NCI-H146 treated with DMSO at 0.1 percent for 48 hours (cell line): ENCODE measurements at regions not wholly inside any gene's neighbourhood (a gene's known extent, or its start where the extent isn't known, plus 50 kb on each side); places are given as distances from the start of the nearest gene placed in this dataset.
A peak's percentile ranks its signal among the peaks of the same experiment; 100 is the strongest.

Experiments used
- DNase-seq: peaks from one replicate; lab custom pipeline; 2025; ENCODE audit not compliant: unreplicated experiment; lab: John Stamatoyannopoulos, UW

- no peak for DNase-seq
These were observed 140.5 kb upstream of the SRRM4 start for GRCh38 chr12:118840878-118841277.

GRCh38 chr12:118841588-118841987, 139.8 kb upstream of the SRRM4 start:
- DNase-seq, result peak; percentile 95

- DNase-seq, result no peak
These were observed 138.5 kb upstream of the SRRM4 start for GRCh38 chr12:118842866-118843265.

- DNase-seq, result no peak
These were observed 134.9 kb upstream of the SRRM4 start for GRCh38 chr12:118846416-118846815.

- DNase-seq, result peak; percentile 73
These were observed 131.0 kb upstream of the SRRM4 start for GRCh38 chr12:118850244-118850825.

GRCh38 chr12:118851891-118852290, 129.4 kb upstream of the SRRM4 start:
- no peak for DNase-seq

GRCh38 chr12:118853634-118854033, 127.7 kb upstream of the SRRM4 start:
- DNase-seq, result no peak

GRCh38 chr12:118855858-118856257, 125.5 kb upstream of the SRRM4 start:
- no peak for DNase-seq

- no peak for DNase-seq
These were observed 115.0 kb upstream of the SRRM4 start for GRCh38 chr12:118866346-118866745.

GRCh38 chr12:118870551-118870950, 110.8 kb upstream of the SRRM4 start:
- DNase-seq, result peak; percentile 94

GRCh38 chr12:118874698-118875548, 106.4 kb upstream of the SRRM4 start:
- peak; percentile 79 for DNase-seq

GRCh38 chr12:118880720-118881493, 100.4 kb upstream of the SRRM4 start:
- DNase-seq, result peak; percentile 72

GRCh38 chr12:118884226-118884625, 97.1 kb upstream of the SRRM4 start:
- no peak for DNase-seq

- DNase-seq, result no peak
These were observed 80.3 kb upstream of the SRRM4 start for GRCh38 chr12:118900993-118901392.

GRCh38 chr12:118908811-118909210, 72.5 kb upstream of the SRRM4 start:
- DNase-seq, result no peak

- no peak for DNase-seq
These were observed 68.6 kb upstream of the SRRM4 start for GRCh38 chr12:118912697-118913270.

- no peak for DNase-seq
These were observed 59.6 kb upstream of the SRRM4 start for GRCh38 chr12:118921761-118922160.

GRCh38 chr12:118922405-118922804, 58.9 kb upstream of the SRRM4 start:
- DNase-seq, result no peak

GRCh38 chr12:118925407-118925806, 55.9 kb upstream of the SRRM4 start:
- no peak for DNase-seq

- no peak for DNase-seq
These were observed 55.5 kb upstream of the SRRM4 start for GRCh38 chr12:118925826-118926225.
